ENCODE measurements at regions not wholly inside any gene's neighbourhood (a gene's known extent, or its start where the extent isn't known, plus 50 kb on each side); places are given as distances from the start of the nearest gene placed in this dataset.
"Not testable (repeated sequence)": the region's sequence is repeated elsewhere in the genome, so short reads cannot be mapped to it uniquely, and the experiment has no call there.

DNA sequence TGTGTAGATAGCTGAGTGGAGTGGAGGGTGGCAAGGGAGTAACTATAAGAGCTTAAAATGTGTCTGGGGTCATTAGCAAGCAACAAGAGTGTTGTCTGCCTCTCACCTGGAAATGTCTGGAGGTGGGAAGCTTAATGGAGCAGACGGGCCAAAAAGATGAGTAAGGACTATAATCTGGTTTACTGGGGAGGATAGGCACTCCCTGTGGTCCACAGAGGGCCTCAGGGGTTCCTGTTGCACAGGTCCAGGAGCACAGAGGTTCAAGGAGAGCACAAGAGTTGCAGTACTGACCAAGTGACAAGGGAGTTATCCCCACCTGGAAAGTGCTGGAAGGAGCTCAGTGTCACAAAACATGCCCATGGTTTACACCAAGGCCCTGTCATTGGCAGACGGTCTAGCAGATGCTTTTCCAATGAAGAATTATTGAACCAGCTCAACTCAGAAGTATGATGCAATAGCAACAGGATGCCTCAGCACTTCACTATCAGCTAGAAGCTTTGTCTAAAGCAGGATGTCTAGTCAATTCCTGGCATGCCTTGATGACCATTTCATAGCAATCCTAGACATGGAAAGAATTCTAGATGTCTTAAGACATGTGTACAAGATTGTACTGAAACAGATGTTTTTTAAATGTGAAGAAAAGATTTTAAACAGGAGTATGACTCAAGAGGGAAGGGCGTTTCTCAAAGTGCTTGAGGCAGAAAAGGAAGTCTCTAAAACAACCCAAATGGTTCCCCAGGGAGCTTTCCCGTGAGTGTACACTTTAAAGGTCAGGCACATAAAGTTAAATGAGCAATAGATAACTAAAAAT, 62.9 kb upstream of the SERPINE2 start:
- WGBS = 75% methylated on average over 4 of the region's 4 CpGs
- no peaks in the 10 kb centered on the region for H3K36me3 ChIP-seq (ENCODE audit: control insufficient read depth in 2 of 2, insufficient read depth in 2 of 2, low read length in 1 of 2)
- H3K27ac ChIP-seq (ENCODE audit: low read depth in 1 of 2, low read length in 1 of 2) = no peak overlapping the region
- H3K4me3 ChIP-seq (ENCODE audit: low read length in 2 of 2) = no peak overlapping the region
- no peaks in the 10 kb centered on the region for H3K4me1 ChIP-seq (ENCODE audit: control insufficient read depth in 2 of 2, insufficient read depth in 2 of 2, low read length in 2 of 2)
- no peak for DNase-seq (ENCODE audit: low read depth in 6 of 9, low spot score in 9 of 9)
- H3K9me3 ChIP-seq (ENCODE audit: control insufficient read depth in 2 of 2, insufficient read depth in 1 of 2, low read length in 1 of 2) = no peaks in the 10 kb centered on the region
- H3K27me3 ChIP-seq (ENCODE audit: control insufficient read depth in 2 of 2, insufficient read depth in 1 of 2, low read length in 1 of 2) = no peaks in the 10 kb centered on the region

DNA sequence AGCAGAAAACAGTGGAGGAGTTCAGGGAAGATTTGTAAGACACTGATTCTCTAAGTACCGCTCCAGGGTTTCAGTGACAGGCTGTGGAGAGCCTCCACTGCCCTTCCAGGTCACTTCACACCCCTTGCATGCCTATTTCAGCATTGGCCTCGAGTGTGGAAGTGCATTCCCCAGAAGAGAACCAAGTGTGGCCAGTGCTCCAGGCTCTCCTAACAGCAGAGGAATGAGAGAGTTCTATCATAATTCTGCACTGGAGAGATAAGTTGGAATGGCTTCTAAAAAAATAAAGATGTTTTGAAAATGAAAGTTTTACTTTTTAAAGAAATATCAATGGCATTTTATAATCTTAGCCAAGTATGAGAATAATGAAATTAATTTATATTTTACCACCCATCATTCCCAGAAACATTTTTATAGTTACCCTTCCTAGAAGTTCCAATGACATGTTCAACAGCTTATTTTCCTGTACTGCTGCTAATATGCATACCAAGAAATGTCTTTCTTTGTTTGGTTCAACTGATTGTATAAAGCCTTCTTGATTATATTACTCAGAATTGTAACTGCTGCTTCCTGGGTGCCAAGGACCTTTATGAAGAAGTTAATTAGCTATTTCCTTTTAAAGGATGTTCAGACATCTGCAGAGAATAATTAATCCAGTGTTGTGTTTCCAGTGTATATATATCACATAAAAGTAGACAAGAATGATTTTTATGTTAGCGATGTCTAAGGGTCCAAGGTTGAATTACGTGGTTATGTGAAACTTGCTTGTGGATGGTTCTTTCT, 61.0 kb upstream of the SERPINE2 start:
- no peak for DNase-seq (ENCODE audit: low read depth in 6 of 9, low spot score in 9 of 9)
- Histone ChIP-seq H3K9me3 (ENCODE audit: control insufficient read depth in 2 of 2, insufficient read depth in 1 of 2, low read length in 1 of 2) (no peaks in the 10 kb centered on the region), H3K4me1 (ENCODE audit: control insufficient read depth in 2 of 2, insufficient read depth in 2 of 2, low read length in 2 of 2) (no peaks in the 10 kb centered on the region), H3K27me3 (ENCODE audit: control insufficient read depth in 2 of 2, insufficient read depth in 1 of 2, low read length in 1 of 2) (no peaks in the 10 kb centered on the region), H3K36me3 (ENCODE audit: control insufficient read depth in 2 of 2, insufficient read depth in 2 of 2, low read length in 1 of 2) (no peaks in the 10 kb centered on the region), H3K27ac (ENCODE audit: low read depth in 1 of 2, low read length in 1 of 2) (no peak overlapping the region), H3K4me3 (ENCODE audit: low read length in 2 of 2) (no peak overlapping the region)
- 81% methylated on average over 4 of the region's 4 CpGs for WGBS

DNA sequence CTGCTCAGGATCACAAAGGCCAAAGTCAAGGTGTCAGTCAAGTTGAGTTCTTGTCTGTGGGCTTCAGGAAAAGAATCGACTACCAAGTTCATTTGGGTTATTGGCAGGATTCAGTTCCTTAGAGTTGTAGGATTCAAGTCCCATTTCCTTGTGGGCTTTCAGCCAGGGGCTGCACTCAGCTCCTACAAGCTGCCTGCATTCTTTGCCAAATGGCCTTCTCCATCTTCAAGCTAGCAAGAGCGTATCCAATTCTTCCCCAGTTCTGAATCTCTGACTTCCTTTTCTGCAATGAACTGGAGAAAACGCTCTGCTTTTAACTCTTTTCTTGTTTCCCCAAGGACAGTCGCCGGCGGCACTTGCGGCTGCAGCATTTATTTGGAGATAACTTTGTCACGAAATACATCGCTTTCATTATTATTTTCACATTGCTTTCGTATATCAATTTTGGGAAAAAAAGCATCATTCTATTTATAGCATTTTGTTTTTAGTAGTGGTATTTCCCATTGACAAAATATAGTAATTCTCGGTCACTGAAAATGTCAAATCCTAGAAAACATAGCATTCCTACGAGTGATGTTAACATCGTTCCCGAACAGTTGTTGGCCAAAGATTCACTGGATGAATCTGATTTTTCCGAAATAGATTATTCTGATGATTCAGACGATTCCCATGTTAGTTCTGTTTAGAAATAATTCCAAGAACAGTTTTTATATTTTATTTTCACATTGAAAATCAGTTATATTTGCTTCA, 59.6 kb upstream of the SERPINE2 start:
- H3K9me3 ChIP-seq (ENCODE audit: control insufficient read depth in 2 of 2, insufficient read depth in 1 of 2, low read length in 1 of 2) = no peaks in the 10 kb centered on the region
- H3K27me3 ChIP-seq (ENCODE audit: control insufficient read depth in 2 of 2, insufficient read depth in 1 of 2, low read length in 1 of 2) = no peaks in the 10 kb centered on the region
- no peaks in the 10 kb centered on the region for H3K4me1 ChIP-seq (ENCODE audit: control insufficient read depth in 2 of 2, insufficient read depth in 2 of 2, low read length in 2 of 2)
- no peak overlapping the region for H3K4me3 ChIP-seq (ENCODE audit: low read length in 2 of 2)
- no peak for DNase-seq (ENCODE audit: low read depth in 6 of 9, low spot score in 9 of 9)
- WGBS = 93% methylated on average over 16 of the region's 16 CpGs
- no peaks in the 10 kb centered on the region for H3K36me3 ChIP-seq (ENCODE audit: control insufficient read depth in 2 of 2, insufficient read depth in 2 of 2, low read length in 1 of 2)
- H3K27ac ChIP-seq (ENCODE audit: low read depth in 1 of 2, low read length in 1 of 2) = no peak overlapping the region

- H3K36me3 ChIP-seq (ENCODE audit: control insufficient read depth in 2 of 2, insufficient read depth in 2 of 2, low read length in 1 of 2) = no peaks in the 10 kb centered on the region
- 95% methylated on average over 1 of the region's 1 CpG for WGBS
- no peak overlapping the region for H3K4me3 ChIP-seq (ENCODE audit: low read length in 2 of 2)
- H3K27me3 ChIP-seq (ENCODE audit: control insufficient read depth in 2 of 2, insufficient read depth in 1 of 2, low read length in 1 of 2) = no peaks in the 10 kb centered on the region
- H3K27ac ChIP-seq (ENCODE audit: low read depth in 1 of 2, low read length in 1 of 2) = no peak overlapping the region
- no peaks in the 10 kb centered on the region for H3K9me3 ChIP-seq (ENCODE audit: control insufficient read depth in 2 of 2, insufficient read depth in 1 of 2, low read length in 1 of 2)
- no peak for DNase-seq (ENCODE audit: low read depth in 6 of 9, low spot score in 9 of 9)
- H3K4me1 ChIP-seq (ENCODE audit: control insufficient read depth in 2 of 2, insufficient read depth in 2 of 2, low read length in 2 of 2) = no peaks in the 10 kb centered on the region
Observed at GRCh38 chr2:224094413-224094812, 55.3 kb upstream of the SERPINE2 start.

DNA sequence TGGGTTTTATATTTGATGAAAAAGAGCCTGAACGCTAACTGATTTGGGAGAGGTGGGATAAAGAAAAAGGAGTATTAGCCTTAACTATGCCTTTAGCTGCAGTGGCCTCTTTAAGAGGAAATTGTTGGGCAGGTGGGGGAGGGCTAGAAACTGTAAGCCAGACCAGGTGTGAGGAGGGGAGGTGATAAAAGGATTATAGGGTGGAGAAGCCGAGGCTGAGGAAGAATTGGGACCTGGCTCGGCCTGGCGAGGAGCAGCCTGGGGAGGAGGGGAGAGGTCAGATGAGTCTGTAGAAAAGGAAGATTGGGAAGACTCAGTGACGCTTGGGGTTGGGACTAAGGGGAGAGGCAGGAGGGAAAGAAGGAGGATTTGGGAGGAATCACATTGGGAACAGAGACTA, 52.6 kb upstream of the SERPINE2 start:
- not testable (repeated sequence) for H3K4me3 ChIP-seq (ENCODE audit: low read length in 2 of 2); H3K27me3 ChIP-seq (ENCODE audit: control insufficient read depth in 2 of 2, insufficient read depth in 1 of 2, low read length in 1 of 2); DNase-seq (ENCODE audit: low read depth in 6 of 9, low spot score in 9 of 9); H3K36me3 ChIP-seq (ENCODE audit: control insufficient read depth in 2 of 2, insufficient read depth in 2 of 2, low read length in 1 of 2); H3K27ac ChIP-seq (ENCODE audit: low read depth in 1 of 2, low read length in 1 of 2); H3K9me3 ChIP-seq (ENCODE audit: control insufficient read depth in 2 of 2, insufficient read depth in 1 of 2, low read length in 1 of 2); H3K4me1 ChIP-seq (ENCODE audit: control insufficient read depth in 2 of 2, insufficient read depth in 2 of 2, low read length in 2 of 2)
- 84% methylated on average over 5 of the region's 5 CpGs for WGBS

DNA sequence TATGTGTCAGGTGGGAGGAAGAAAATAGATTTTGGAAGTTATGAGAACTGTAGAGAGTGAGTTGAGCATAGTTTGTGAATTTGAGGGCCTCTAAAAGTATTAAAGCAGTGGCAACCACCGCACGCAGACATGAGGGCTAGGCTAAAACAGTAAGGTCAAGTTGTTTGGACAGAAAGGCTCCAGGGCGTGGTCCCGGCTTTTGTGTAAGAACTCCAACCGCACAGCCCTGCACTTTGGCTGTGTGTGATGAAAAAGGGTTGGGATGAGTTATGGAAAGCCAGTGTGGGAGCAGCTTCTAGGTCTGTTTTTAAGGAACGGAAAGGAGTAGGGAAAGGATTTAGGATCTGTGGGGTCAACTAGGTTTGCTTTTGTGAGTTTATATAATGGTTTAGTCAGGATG, 50.5 kb upstream of the SERPINE2 start:
- H3K4me1 ChIP-seq (ENCODE audit: control insufficient read depth in 2 of 2, insufficient read depth in 2 of 2, low read length in 2 of 2); H3K36me3 ChIP-seq (ENCODE audit: control insufficient read depth in 2 of 2, insufficient read depth in 2 of 2, low read length in 1 of 2); DNase-seq (ENCODE audit: low read depth in 6 of 9, low spot score in 9 of 9); H3K4me3 ChIP-seq (ENCODE audit: low read length in 2 of 2); H3K27me3 ChIP-seq (ENCODE audit: control insufficient read depth in 2 of 2, insufficient read depth in 1 of 2, low read length in 1 of 2); H3K27ac ChIP-seq (ENCODE audit: low read depth in 1 of 2, low read length in 1 of 2); H3K9me3 ChIP-seq (ENCODE audit: control insufficient read depth in 2 of 2, insufficient read depth in 1 of 2, low read length in 1 of 2): not testable (repeated sequence)
- 98% methylated on average over 6 of the region's 6 CpGs for WGBS
